DOHH2 (cell line): ENCODE measurements at regions not wholly inside any gene's neighbourhood (a gene's known extent, or its start where the extent isn't known, plus 50 kb on each side); places are given as distances from the start of the nearest gene placed in this dataset.
"Not testable (repeated sequence)": the region's sequence is repeated elsewhere in the genome, so short reads cannot be mapped to it uniquely, and the experiment has no call there.

Experiments
- H3F3A ChIP-seq: fragments of 200-600 bp; sonication (generic), shearing (Covaris generic); 2 replicates; pipeline ENCODE4 v1.6.0; 2016; ENCODE audit warnings: antibody characterized with exemption, mild to moderate bottlenecking; ENCODE audit not compliant: control insufficient read depth, insufficient read depth
- H3K27ac ChIP-seq: fragments of 200-600 bp; sonication (generic); 2 replicates; pipeline ENCODE4 v1.5.1; 2014; ENCODE audit warnings: low read depth, mild to moderate bottlenecking, low read length, moderate library complexity
- H3K27me3 ChIP-seq: fragments of 200-600 bp; sonication (generic); 2 replicates; pipeline ENCODE4 v1.6.1; 2014; ENCODE audit warnings: mild to moderate bottlenecking, low read length, mixed read lengths; ENCODE audit not compliant: control insufficient read depth
- H3K36me3 ChIP-seq: fragments of 200-600 bp; sonication (generic); 2 replicates; pipeline ENCODE4 v1.6.1; 2014; ENCODE audit warnings: mild to moderate bottlenecking, low read length, moderate library complexity, mixed read lengths; ENCODE audit not compliant: control insufficient read depth
- H3K4me1 ChIP-seq: fragments of 200-600 bp; sonication (generic); 2 replicates; pipeline ENCODE4 v1.6.1; 2014; ENCODE audit warnings: mild to moderate bottlenecking, low read length, mixed read lengths; ENCODE audit not compliant: control insufficient read depth
- H3K4me2 ChIP-seq: fragments of 200-600 bp; sonication (generic); 2 replicates; pipeline ENCODE4 v1.6.0; 2014; ENCODE audit warnings: mild to moderate bottlenecking, low read length, moderate library complexity
- H3K4me3 ChIP-seq: fragments of 200-600 bp; sonication (generic); 2 replicates; pipeline ENCODE4 v1.5.1; 2014; ENCODE audit warnings: mild to moderate bottlenecking, low read length, mixed read lengths
- H3K79me2 ChIP-seq: fragments of 200-600 bp; sonication (generic); 2 replicates; pipeline ENCODE4 v1.6.1; 2014; ENCODE audit warnings: mild to moderate bottlenecking, low read length, mixed read lengths; ENCODE audit not compliant: control insufficient read depth
- H3K9me2 ChIP-seq: fragments of 200-600 bp; sonication (generic); replicated peaks from 2 replicates; pipeline ENCODE4 v1.6.1; 2014; ENCODE audit warnings: mild to moderate bottlenecking, low read length, mixed read lengths; ENCODE audit not compliant: control insufficient read depth
- H3K9me3 ChIP-seq: fragments of 200-600 bp; sonication (generic); 2 replicates; pipeline ENCODE4 v1.6.1; 2014; ENCODE audit warnings: antibody characterized with exemption, low read length, mixed read lengths; ENCODE audit not compliant: control insufficient read depth, insufficient read depth
- H4K20me1 ChIP-seq: fragments of 200-600 bp; sonication (generic); 2 replicates; pipeline ENCODE4 v1.6.0; 2014; ENCODE audit warnings: low read depth, mild to moderate bottlenecking, antibody characterized with exemption, low read length, moderate library complexity; ENCODE audit not compliant: control insufficient read depth, insufficient read depth
- EZH2phosphoT487 ChIP-seq: fragments of 200-600 bp; sonication (generic); IDR thresholded peaks from 2 replicates; pipeline ENCODE4 v1.6.1; 2017; ENCODE audit warnings: borderline replicate concordance, mild to moderate bottlenecking, antibody characterized with exemption, low read length, moderate library complexity, mixed read lengths
- TF ChIP-seq, protein P1 (sequence below): fragments of 200-600 bp; sonication (generic); IDR thresholded peaks from one replicate; pipeline ENCODE4 v1.5.1; 2014; ENCODE audit warnings: antibody characterized with exemption, mild to moderate bottlenecking, low read depth, low read length; ENCODE audit not compliant: poor library complexity, severe bottlenecking

DNA sequence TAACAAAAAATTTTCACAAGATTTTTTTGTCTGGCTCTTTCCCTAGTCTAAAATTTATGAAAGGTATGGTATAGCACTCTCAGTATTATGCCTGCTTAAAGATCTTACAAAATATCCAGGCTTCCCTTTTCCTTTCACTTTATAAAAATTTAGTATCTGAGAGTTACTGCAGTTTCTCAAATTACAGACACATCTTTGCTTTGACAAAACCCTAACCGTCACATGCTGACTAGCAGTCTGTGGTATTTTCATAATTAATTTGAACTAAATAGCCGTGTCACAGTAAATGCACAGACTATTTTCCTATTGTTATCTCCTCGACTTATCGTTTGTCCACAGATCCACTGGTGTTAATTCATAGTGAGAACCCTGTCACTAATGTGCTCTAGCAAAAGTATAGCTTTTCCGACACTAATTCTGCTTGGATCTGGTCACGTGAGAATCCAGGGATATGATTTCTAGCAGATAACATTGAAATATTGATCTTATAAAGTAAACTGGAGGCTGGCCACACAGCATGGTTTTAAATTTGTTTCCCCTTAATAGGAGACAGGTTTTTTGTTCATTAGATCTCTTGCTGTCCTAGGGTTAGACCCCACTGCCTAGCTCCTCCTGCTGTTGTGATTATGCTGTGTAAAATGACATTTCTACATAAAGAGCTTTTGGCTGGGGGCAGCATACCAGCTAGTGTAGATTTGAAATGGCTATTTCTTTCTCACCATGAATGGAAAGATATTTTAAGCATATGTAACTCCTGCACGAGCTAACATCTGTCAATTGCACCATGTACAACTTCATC lies 340.6 kb upstream of the SASH1 start:
- no peaks in the 10 kb centered on the region for H3K9me2 ChIP-seq
- H3F3A ChIP-seq = no peaks in the 10 kb centered on the region
- TF ChIP-seq EZH2phosphoT487 = no peak
- TF ChIP-seq, protein P1, sequence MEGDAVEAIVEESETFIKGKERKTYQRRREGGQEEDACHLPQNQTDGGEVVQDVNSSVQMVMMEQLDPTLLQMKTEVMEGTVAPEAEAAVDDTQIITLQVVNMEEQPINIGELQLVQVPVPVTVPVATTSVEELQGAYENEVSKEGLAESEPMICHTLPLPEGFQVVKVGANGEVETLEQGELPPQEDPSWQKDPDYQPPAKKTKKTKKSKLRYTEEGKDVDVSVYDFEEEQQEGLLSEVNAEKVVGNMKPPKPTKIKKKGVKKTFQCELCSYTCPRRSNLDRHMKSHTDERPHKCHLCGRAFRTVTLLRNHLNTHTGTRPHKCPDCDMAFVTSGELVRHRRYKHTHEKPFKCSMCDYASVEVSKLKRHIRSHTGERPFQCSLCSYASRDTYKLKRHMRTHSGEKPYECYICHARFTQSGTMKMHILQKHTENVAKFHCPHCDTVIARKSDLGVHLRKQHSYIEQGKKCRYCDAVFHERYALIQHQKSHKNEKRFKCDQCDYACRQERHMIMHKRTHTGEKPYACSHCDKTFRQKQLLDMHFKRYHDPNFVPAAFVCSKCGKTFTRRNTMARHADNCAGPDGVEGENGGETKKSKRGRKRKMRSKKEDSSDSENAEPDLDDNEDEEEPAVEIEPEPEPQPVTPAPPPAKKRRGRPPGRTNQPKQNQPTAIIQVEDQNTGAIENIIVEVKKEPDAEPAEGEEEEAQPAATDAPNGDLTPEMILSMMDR = no peak
- H4K20me1 ChIP-seq = no peaks in the 10 kb centered on the region
- H3K4me2 ChIP-seq = no peak overlapping the region
- no peaks in the 10 kb centered on the region for H3K4me1 ChIP-seq
- no peak overlapping the region for H3K4me3 ChIP-seq
- no peaks in the 10 kb centered on the region for H3K79me2 ChIP-seq
- H3K36me3 ChIP-seq = no peaks in the 10 kb centered on the region
- no peaks in the 10 kb centered on the region for H3K9me3 ChIP-seq
- no peak overlapping the region for H3K27ac ChIP-seq
- H3K27me3 ChIP-seq = no peaks in the 10 kb centered on the region

DNA sequence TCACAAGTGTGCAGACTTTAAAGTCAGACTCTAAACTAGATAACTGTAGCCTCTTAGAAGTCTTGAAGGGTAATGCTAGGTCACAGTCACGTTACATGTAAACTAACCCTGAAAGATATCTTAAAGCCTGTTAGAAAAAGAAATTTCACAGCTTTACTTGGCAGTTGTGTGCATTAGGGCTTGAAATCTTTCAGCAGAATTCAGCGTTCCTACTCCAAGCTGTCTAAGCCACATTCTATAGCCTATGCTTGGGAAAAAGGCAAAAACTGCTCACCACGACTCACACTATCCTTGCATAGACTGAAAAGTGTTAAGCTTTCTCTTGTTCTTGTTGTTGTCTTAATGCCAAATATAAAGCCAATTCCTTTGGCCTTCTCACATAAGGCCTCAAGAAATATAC lies 338.0 kb upstream of the SASH1 start:
- Histone ChIP-seq H4K20me1 (no peaks in the 10 kb centered on the region), H3K79me2 (no peaks in the 10 kb centered on the region), H3K4me1 (no peaks in the 10 kb centered on the region), H3K27me3 (no peaks in the 10 kb centered on the region), H3K4me2 (no peak overlapping the region), H3K4me3 (no peak overlapping the region), H3K9me2 (no peaks in the 10 kb centered on the region), H3K27ac (no peak overlapping the region), H3K9me3 (no peaks in the 10 kb centered on the region), H3K36me3 (no peaks in the 10 kb centered on the region), H3F3A (no peaks in the 10 kb centered on the region)
- TF ChIP-seq EZH2phosphoT487 = no peak
- TF ChIP-seq, protein P1 = no peak

DNA sequence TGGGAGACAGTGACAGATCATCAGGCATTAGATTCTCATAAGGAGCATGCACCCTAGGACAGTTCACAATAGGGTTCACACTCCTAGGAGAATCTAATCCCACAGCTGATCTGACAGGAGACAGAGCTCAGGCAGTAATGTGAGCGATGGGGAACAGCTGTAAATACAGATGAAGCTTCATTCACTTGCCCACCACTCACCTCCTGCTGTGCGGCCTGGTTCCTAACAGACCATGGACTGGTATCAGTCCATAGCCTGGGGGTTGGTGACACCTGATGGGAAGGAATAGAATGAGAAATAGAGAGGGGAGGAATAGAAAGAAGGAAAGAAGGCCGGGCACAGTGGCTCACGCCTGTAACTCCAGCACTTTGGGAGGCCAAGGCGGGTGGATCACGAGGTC lies 336.8 kb upstream of the SASH1 start:
- no peaks in the 10 kb centered on the region for H3K79me2 ChIP-seq
- H3K4me2 ChIP-seq = no peak overlapping the region
- no peak overlapping the region for H3K4me3 ChIP-seq
- no peaks in the 10 kb centered on the region for H3F3A ChIP-seq
- H3K9me2 ChIP-seq = no peaks in the 10 kb centered on the region
- no peaks in the 10 kb centered on the region for H3K36me3 ChIP-seq
- H3K4me1 ChIP-seq = no peaks in the 10 kb centered on the region
- H4K20me1 ChIP-seq = no peaks in the 10 kb centered on the region
- peaks cover 7% of the 10 kb centered on the region; the same call in 1 of the 2 replicates for H3K9me3 ChIP-seq
- TF ChIP-seq EZH2phosphoT487 = no peak
- TF ChIP-seq, protein P1 = no peak
- H3K27me3 ChIP-seq = no peaks in the 10 kb centered on the region
- H3K27ac ChIP-seq = no peak overlapping the region

DNA sequence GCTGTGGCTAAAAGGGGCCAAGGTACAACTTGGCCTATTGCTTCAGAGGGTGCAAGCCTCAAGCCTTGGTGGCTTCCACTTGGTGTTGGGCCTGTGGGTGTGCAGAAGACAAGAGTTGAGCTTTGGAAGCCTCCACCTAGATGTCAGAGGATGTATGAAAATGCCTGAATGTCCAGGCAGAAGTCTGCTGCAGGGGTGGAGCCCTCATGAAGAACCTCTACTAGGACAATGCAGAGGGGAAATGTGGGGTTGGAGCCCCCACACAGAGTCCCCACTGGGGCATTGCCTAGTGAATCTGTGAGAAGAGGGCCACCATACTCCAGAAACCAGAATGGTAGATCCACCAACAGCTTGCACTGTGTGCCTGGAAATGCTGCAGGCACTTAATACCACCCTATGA lies 332.1 kb upstream of the SASH1 start:
- not testable (repeated sequence) for H3K79me2 ChIP-seq, H3K4me2 ChIP-seq, H3K4me1 ChIP-seq, H3K4me3 ChIP-seq, H3K27ac ChIP-seq, H3K9me3 ChIP-seq, H3F3A ChIP-seq, H3K9me2 ChIP-seq, H3K27me3 ChIP-seq, H4K20me1 ChIP-seq, H3K36me3 ChIP-seq
